HG03039 (cell line): ENCODE measurements at regions not wholly inside any gene's neighbourhood (a gene's known extent, or its start where the extent isn't known, plus 50 kb on each side); places are given as distances from the start of the nearest gene placed in this dataset.

Source experiments
- ATAC-seq: cut with Tn5 transposase; IDR thresholded peaks from one replicate; pipeline ENCODE4 v1.9.1; 2021; ENCODE audit warnings: mild to moderate bottlenecking, moderate library complexity; ENCODE audit not compliant: unreplicated experiment

GRCh38 chr3:40976241-40976640 lies 223.1 kb upstream of the CTNNB1 start:
- ATAC-seq: no peak

GRCh38 chr3:40978442-40978841 lies 220.9 kb upstream of the CTNNB1 start:
- no peak for ATAC-seq

- no peak for ATAC-seq
Measured at GRCh38 chr3:40979962-40980361, 219.3 kb upstream of the CTNNB1 start.

GRCh38 chr3:40980467-40980866 lies 218.8 kb upstream of the CTNNB1 start:
- ATAC-seq: no peak

- no peak for ATAC-seq
Measured at GRCh38 chr3:40985195-40985594, 214.1 kb upstream of the CTNNB1 start.

- ATAC-seq: no peak
Measured at GRCh38 chr3:40988468-40988867, 210.8 kb upstream of the CTNNB1 start.

- no peak for ATAC-seq
Measured at GRCh38 chr3:40989141-40990061, 209.9 kb upstream of the CTNNB1 start.

- ATAC-seq: no peak
Measured at GRCh38 chr3:40990062-40990456, 209.2 kb upstream of the CTNNB1 start.

- no peak for ATAC-seq
Measured at GRCh38 chr3:40992023-40992422, 207.3 kb upstream of the CTNNB1 start.

GRCh38 chr3:40994611-40995010 lies 204.7 kb upstream of the CTNNB1 start:
- ATAC-seq: no peak

GRCh38 chr3:40995271-40995670 lies 204.0 kb upstream of the CTNNB1 start:
- ATAC-seq: no peak

GRCh38 chr3:40996382-40996781 lies 202.9 kb upstream of the CTNNB1 start:
- ATAC-seq: no peak

- no peak for ATAC-seq
Measured at GRCh38 chr3:40996827-40997710, 202.2 kb upstream of the CTNNB1 start.

- no peak for ATAC-seq
Measured at GRCh38 chr3:40997711-40998519, 201.4 kb upstream of the CTNNB1 start.

- ATAC-seq: no peak
Measured at GRCh38 chr3:40999682-41000081, 199.6 kb upstream of the CTNNB1 start.

- no peak for ATAC-seq
Measured at GRCh38 chr3:41000471-41000870, 198.8 kb upstream of the CTNNB1 start.

GRCh38 chr3:41001556-41001955 lies 197.7 kb upstream of the CTNNB1 start:
- no peak for ATAC-seq

GRCh38 chr3:41002104-41002503 lies 197.2 kb upstream of the CTNNB1 start:
- ATAC-seq: no peak

- ATAC-seq: no peak
Measured at GRCh38 chr3:41007399-41007798, 191.9 kb upstream of the CTNNB1 start.

GRCh38 chr3:41011854-41012253 lies 187.5 kb upstream of the CTNNB1 start:
- no peak for ATAC-seq

- no peak for ATAC-seq
Measured at GRCh38 chr3:41018855-41019254, 180.4 kb upstream of the CTNNB1 start.
